HEK293T (cell line): ENCODE measurements at regions not wholly inside any gene's neighbourhood (a gene's known extent, or its start where the extent isn't known, plus 50 kb on each side); places are given as distances from the start of the nearest gene placed in this dataset.

Experiments used
- BHLHE40 ChIP-seq: fragments of 450-650 bp; IDR thresholded peaks from 2 replicates; pipeline ENCODE4 v1.6.1; 2016; ENCODE audit warnings: mild to moderate bottlenecking, moderate library complexity, borderline replicate concordance
- CTBP1 ChIP-seq: fragments of 450-650 bp; IDR thresholded peaks from 2 replicates; pipeline ENCODE4 v1.6.1; 2016; ENCODE audit warnings: borderline replicate concordance
- ELF4 ChIP-seq: fragments of 450-650 bp; IDR thresholded peaks from 2 replicates; pipeline ENCODE4 v1.6.1; 2017; ENCODE audit warnings: antibody characterized with exemption
- FOXM1 ChIP-seq: fragments of 450-650 bp; IDR thresholded peaks from 2 replicates; pipeline ENCODE4 v1.6.1; 2017; ENCODE audit warnings: mild to moderate bottlenecking, borderline replicate concordance
- HDGF ChIP-seq: fragments of 450-650 bp; IDR thresholded peaks from 2 replicates; pipeline ENCODE4 v1.6.1; 2017; ENCODE audit warnings: antibody characterized with exemption, borderline replicate concordance
- NFRKB ChIP-seq: fragments of 450-650 bp; IDR thresholded peaks from 2 replicates; pipeline ENCODE4 v1.6.1; 2016; ENCODE audit warnings: mild to moderate bottlenecking, moderate library complexity
- SP1 ChIP-seq: fragments of 450-650 bp; IDR thresholded peaks from 2 replicates; pipeline ENCODE4 v1.6.1; 2017
- SUZ12 ChIP-seq: fragments of 450-650 bp; IDR thresholded peaks from 2 replicates; pipeline ENCODE4 v1.6.1; 2016; ENCODE audit warnings: mild to moderate bottlenecking
- TARDBP ChIP-seq: fragments of 450-650 bp; IDR thresholded peaks from 2 replicates; pipeline ENCODE4 v1.6.1; 2016
- ZNF384 ChIP-seq: fragments of 450-650 bp; IDR thresholded peaks from 2 replicates; pipeline ENCODE4 v1.6.1; 2016

DNA sequence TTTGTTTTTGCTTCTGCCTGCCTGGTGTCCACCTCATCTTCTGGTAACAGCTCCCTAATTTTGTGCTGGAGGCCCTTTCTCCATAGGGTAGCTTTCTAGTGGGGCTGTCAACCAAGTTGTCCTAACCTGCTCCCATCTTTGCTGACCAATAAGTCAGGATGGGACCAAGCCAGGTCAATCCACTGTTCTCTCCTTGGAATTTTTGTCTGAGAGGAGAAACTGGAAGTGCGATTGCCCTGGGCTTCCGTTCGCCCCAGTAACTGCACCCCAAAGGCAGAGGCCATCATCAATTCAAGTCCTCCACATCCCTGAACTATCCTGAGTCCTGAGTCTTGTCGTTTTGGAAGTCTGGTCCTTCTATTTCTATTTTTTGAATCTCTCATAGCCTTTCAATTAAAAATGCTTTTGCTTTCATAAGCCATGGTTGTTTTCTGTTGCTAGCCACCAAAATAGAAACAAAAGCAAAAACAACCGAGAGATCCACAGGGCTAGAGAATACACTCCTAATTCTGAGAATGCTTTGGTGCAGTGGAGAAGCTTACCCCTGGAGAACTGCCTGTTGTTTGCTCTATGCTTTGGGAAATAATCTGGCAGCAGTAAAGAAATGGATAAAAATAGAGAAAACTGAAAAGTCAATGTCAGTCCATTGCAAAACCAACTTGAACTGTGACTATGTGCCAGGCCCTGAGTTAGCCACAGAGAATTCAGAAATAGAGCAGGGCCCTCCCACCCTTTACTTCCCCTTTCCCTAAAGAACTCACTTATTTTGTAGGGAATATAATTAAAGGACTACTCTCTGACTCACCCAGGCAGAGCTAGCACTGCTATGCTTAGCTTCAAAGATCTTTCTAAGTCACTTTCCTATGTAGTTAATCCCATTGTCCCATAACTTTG, 368.1 kb downstream of the CXCL12 start:
- TF ChIP-seq HDGF (no peak), SUZ12 (no peak), CTBP1 (no peak), NFRKB (no peak), ELF4 (no peak), SP1 (no peak), FOXM1 (no peak), BHLHE40 (no peak), ZNF384 (no peak), TARDBP (no peak)
